Endothelial cell of umbilical vein (primary cell): ENCODE measurements at regions not wholly inside any gene's neighbourhood (a gene's known extent, or its start where the extent isn't known, plus 50 kb on each side); places are given as distances from the start of the nearest gene placed in this dataset.

Source experiments
- EZH2 ChIP-seq: IDR thresholded peaks from 2 replicates; pipeline ENCODE4 v1.6.1; 2012; ENCODE audit warnings: borderline replicate concordance, low read depth, mild to moderate bottlenecking, moderate library complexity, low read length, inconsistent platforms; ENCODE audit not compliant: severe bottlenecking
- FOS ChIP-seq: IDR thresholded peaks from 2 replicates; pipeline ENCODE4 v1.6.1; 2011; ENCODE audit warnings: mild to moderate bottlenecking, low read length, moderate library complexity, borderline replicate concordance; ENCODE audit not compliant: insufficient read depth
- GATA2 ChIP-seq: IDR thresholded peaks from 2 replicates; pipeline ENCODE4 v1.7.0; 2011; ENCODE audit warnings: low read depth, mild to moderate bottlenecking, moderate library complexity, mixed read lengths, low read length; ENCODE audit not compliant: insufficient read length, insufficient read depth
- JUN ChIP-seq: IDR thresholded peaks from 2 replicates; pipeline ENCODE4 v1.6.1; 2011; ENCODE audit warnings: borderline replicate concordance, low read depth; ENCODE audit not compliant: insufficient read length, insufficient read depth
- MYC ChIP-seq: IDR thresholded peaks from one replicate; pipeline ENCODE4 v1.6.1; 2011; ENCODE audit warnings: mild to moderate bottlenecking, low read depth, low read length
- POLR2A ChIP-seq: IDR thresholded peaks from 2 replicates; pipeline ENCODE4 v1.6.1; 2012; ENCODE audit warnings: low read depth, mild to moderate bottlenecking, control low read depth, low read length
- POLR2AphosphoS5 ChIP-seq: IDR thresholded peaks from 2 replicates; pipeline ENCODE4 v1.6.1; 2012; ENCODE audit warnings: low read depth, mild to moderate bottlenecking, control low read depth, low read length, moderate library complexity; ENCODE audit not compliant: insufficient read depth
- TF ChIP-seq, protein P1 (sequence below), 2 donors: IDR thresholded peaks; 1 replicate in 1 of 2; 2 replicates in 1 of 2; pipeline ENCODE4 v1.5.1; 2011; ENCODE audit warnings: low read length in 2 of 2, mild to moderate bottlenecking in 2 of 2, moderate library complexity in 2 of 2, control low read depth in 1 of 2, inconsistent platforms in 1 of 2, low read depth in 1 of 2; ENCODE audit not compliant: insufficient read depth in 1 of 2; ENCODE audit errors: extremely low read depth in 1 of 2
- TF ChIP-seq, protein P2 (sequence below): IDR thresholded peaks from 2 replicates; pipeline ENCODE4 v1.6.1; 2011; ENCODE audit not compliant: insufficient read depth, insufficient read length

DNA sequence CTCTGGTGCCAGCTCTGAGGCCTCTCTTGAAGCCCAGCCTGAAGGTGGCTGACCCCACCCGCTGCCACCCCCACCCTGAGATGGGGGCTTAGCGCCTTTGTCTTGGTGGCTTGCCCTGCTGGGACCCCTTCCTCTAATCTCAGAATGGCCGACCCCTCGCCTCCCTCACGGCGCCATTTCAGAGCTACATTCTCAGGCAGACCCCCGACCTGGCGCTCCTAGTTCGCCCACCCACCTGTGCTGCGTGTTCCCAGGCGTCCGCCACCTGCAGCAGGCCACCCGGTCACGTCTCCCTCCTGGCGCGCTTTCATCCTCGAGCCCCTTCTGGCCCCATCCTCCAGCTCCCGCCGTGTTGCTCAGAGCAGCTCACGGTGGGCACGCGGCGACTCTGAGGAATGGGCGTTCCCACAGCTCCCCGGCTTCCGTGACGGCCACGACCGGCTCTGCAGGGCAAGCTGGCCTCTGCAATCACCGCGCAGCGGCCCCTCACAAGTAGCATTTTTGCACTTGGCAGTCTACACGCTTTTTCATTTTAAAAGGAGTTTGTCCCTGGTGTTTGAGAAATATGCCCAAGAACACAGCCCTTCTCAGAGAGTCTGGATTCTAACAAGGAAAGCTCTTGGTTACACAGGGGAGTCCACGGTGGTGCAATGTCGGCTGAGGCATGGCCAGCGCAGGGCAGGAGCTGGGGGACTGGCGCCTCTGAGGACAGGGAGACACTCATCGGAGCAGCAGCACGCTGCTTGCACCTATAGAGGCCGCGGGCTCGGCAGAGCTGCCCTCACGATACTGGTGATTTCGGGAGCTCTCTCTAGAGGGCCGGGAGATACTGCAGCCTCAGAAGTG lies 105.7 kb upstream of the C14orf180 start:
- TF ChIP-seq POLR2A (no peak), MYC (no peak), FOS (no peak), POLR2AphosphoS5 (no peak), EZH2 (no peak), GATA2 (no peak), JUN (no peak)
- TF ChIP-seq, protein P1, sequence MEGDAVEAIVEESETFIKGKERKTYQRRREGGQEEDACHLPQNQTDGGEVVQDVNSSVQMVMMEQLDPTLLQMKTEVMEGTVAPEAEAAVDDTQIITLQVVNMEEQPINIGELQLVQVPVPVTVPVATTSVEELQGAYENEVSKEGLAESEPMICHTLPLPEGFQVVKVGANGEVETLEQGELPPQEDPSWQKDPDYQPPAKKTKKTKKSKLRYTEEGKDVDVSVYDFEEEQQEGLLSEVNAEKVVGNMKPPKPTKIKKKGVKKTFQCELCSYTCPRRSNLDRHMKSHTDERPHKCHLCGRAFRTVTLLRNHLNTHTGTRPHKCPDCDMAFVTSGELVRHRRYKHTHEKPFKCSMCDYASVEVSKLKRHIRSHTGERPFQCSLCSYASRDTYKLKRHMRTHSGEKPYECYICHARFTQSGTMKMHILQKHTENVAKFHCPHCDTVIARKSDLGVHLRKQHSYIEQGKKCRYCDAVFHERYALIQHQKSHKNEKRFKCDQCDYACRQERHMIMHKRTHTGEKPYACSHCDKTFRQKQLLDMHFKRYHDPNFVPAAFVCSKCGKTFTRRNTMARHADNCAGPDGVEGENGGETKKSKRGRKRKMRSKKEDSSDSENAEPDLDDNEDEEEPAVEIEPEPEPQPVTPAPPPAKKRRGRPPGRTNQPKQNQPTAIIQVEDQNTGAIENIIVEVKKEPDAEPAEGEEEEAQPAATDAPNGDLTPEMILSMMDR (IDR thresholded peaks at IDR 0.05; ENCODE audit: extremely low read depth in 1 of 2, insufficient read depth in 1 of 2, low read depth in 1 of 2, low read length in 2 of 2), result no peak
- TF ChIP-seq, protein P2, sequence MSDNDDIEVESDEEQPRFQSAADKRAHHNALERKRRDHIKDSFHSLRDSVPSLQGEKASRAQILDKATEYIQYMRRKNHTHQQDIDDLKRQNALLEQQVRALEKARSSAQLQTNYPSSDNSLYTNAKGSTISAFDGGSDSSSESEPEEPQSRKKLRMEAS, result no peak
